Neuronal stem cell (in vitro differentiated cells): ENCODE measurements at regions not wholly inside any gene's neighbourhood (a gene's known extent, or its start where the extent isn't known, plus 50 kb on each side); places are given as distances from the start of the nearest gene placed in this dataset.

Experiments
- DNase-seq: peaks from one replicate; pipeline ENCODE4 v3.0.0-alpha.2; 2013; ENCODE audit warnings: low spot score
- H2AFZ ChIP-seq: one replicate; pipeline ENCODE4 v1.6.1; 2013; ENCODE audit warnings: mild to moderate bottlenecking, low read length, inconsistent platforms
- H2AK5ac ChIP-seq: 2 replicates; pipeline ENCODE4 v1.6.1; 2013; ENCODE audit warnings: low read depth, mild to moderate bottlenecking, inconsistent platforms, low read length, moderate library complexity, mixed read lengths
- H2BK120ac ChIP-seq: 2 replicates; pipeline ENCODE4 v1.6.1; 2013; ENCODE audit warnings: low read depth, mild to moderate bottlenecking, inconsistent platforms, low read length, moderate library complexity, mixed read lengths
- H2BK12ac ChIP-seq: one replicate; pipeline ENCODE4 v1.6.1; 2013; ENCODE audit warnings: low read length, inconsistent platforms
- H2BK15ac ChIP-seq: 2 replicates; pipeline ENCODE4 v1.6.1; 2013; ENCODE audit warnings: mild to moderate bottlenecking, low read length, inconsistent platforms, mixed read lengths
- H2BK5ac ChIP-seq: one replicate; pipeline ENCODE4 v1.6.1; 2013; ENCODE audit warnings: inconsistent platforms, mild to moderate bottlenecking, low read length, moderate library complexity
- H3K14ac ChIP-seq: one replicate; pipeline ENCODE4 v1.6.1; 2013; ENCODE audit warnings: low read length, inconsistent platforms
- H3K18ac ChIP-seq: 2 replicates; pipeline ENCODE4 v1.6.1; 2013; ENCODE audit warnings: low read length, inconsistent platforms
- H3K23ac ChIP-seq: 2 replicates; pipeline ENCODE4 v1.6.1; 2013; ENCODE audit warnings: low read depth, mild to moderate bottlenecking, mixed read lengths, low read length, inconsistent platforms; ENCODE audit not compliant: poor library complexity
- H3K27ac ChIP-seq: replicated peaks from 3 replicates; pipeline ENCODE4 v1.5.1; 2013; ENCODE audit warnings: low read length, inconsistent platforms
- H3K27me3 ChIP-seq, 3 experiments: 2 replicates each; pipeline ENCODE4 v1.6.1; 2013; ENCODE audit warnings: low read length in 3 of 3, mild to moderate bottlenecking in 2 of 3, inconsistent platforms in 1 of 3, low read depth in 1 of 3, mixed read lengths in 1 of 3, moderate library complexity in 1 of 3; ENCODE audit not compliant: control insufficient read depth in 3 of 3, insufficient read depth in 3 of 3
- H3K36me3 ChIP-seq, 2 donors: replicated peaks in 1 of 2; 2 replicates each; pipeline ENCODE4 v1.6.1; 2013; ENCODE audit warnings: low read length in 2 of 2; ENCODE audit not compliant: control insufficient read depth in 2 of 2, insufficient read depth in 2 of 2
- H3K4ac ChIP-seq: 2 replicates; pipeline ENCODE4 v1.6.1; 2013; ENCODE audit warnings: inconsistent platforms, mild to moderate bottlenecking, low read length, moderate library complexity
- H3K4me1 ChIP-seq, 2 donors: 1 replicate in 1 of 2; 2 replicates in 1 of 2; pipeline ENCODE4 v1.6.1; 2013; ENCODE audit warnings: low read length in 2 of 2, low read depth in 1 of 2; ENCODE audit not compliant: control insufficient read depth in 2 of 2, insufficient read depth in 1 of 2
- H3K4me2 ChIP-seq: one replicate; pipeline ENCODE4 v1.6.1; 2013; ENCODE audit warnings: mild to moderate bottlenecking, low read length, inconsistent platforms; ENCODE audit not compliant: insufficient read depth, poor library complexity, severe bottlenecking
- H3K4me3 ChIP-seq, 2 donors: 2 replicates each; pipeline ENCODE4 v1.5.1; 2013; ENCODE audit warnings: low read length in 2 of 2, mild to moderate bottlenecking in 2 of 2, inconsistent platforms in 1 of 2, moderate library complexity in 1 of 2
- H3K79me1 ChIP-seq: one replicate; pipeline ENCODE4 v1.6.1; 2013; ENCODE audit warnings: low read depth, mild to moderate bottlenecking, inconsistent platforms, low read length, moderate library complexity
- H3K9ac ChIP-seq: one replicate; pipeline ENCODE4 v1.6.1; 2013; ENCODE audit warnings: mild to moderate bottlenecking, low read depth, low read length, inconsistent platforms; ENCODE audit not compliant: poor library complexity
- H3K9me3 ChIP-seq, 2 donors: replicated peaks in 1 of 2; 2 replicates each; pipeline versions ENCODE3 to v1.6.1; 2013; ENCODE audit warnings: low read length in 2 of 2, mild to moderate bottlenecking in 2 of 2, inconsistent platforms in 1 of 2, low read depth in 1 of 2, mixed read lengths in 1 of 2, moderate library complexity in 1 of 2; ENCODE audit not compliant: control insufficient read depth in 2 of 2, insufficient read depth in 1 of 2
- H4K8ac ChIP-seq: one replicate; pipeline ENCODE4 v1.6.1; 2013; ENCODE audit warnings: low read depth, mild to moderate bottlenecking, inconsistent platforms, low read length, moderate library complexity
- H4K91ac ChIP-seq: one replicate; pipeline ENCODE4 v1.6.1; 2013; ENCODE audit warnings: low read length, low read depth, mild to moderate bottlenecking, inconsistent platforms; ENCODE audit not compliant: poor library complexity
- WGBS, 2 donors: extraction: QIAGEN DNeasy Blood & Tissue Kit; methylation state at CpG; one replicate each; pipeline ENCODE4 v1.1.7; 2013; ENCODE audit warnings: missing lambda C conversion rate in 2 of 2, mixed read lengths in 1 of 2; ENCODE audit not compliant: insufficient read length in 2 of 2, insufficient replicate concordance in 1 of 2; ENCODE audit errors: extremely low coverage in 2 of 2; 5-methylcytosine and 5-hydroxymethylcytosine counted together

GRCh38 chr7:85462671-85463070 is 275.8 kb upstream of the SEMA3D start:
- no peak overlapping the region for H2BK12ac ChIP-seq
- no peak overlapping the region for H3K27ac ChIP-seq
- no peak overlapping the region for H3K4me3 ChIP-seq
- H2BK15ac ChIP-seq: no peak overlapping the region
- no peak overlapping the region for H2BK120ac ChIP-seq
- no peak overlapping the region for H4K8ac ChIP-seq
- no peaks in the 10 kb centered on the region for H3K36me3 ChIP-seq
- no peak overlapping the region for H3K18ac ChIP-seq
- H3K79me1 ChIP-seq: no peaks in the 10 kb centered on the region
- no peak overlapping the region for H3K14ac ChIP-seq
- H3K23ac ChIP-seq: no peak overlapping the region
- no peak overlapping the region for H4K91ac ChIP-seq
- WGBS, 2 donors: no CpG with 5 or more reads among the region's 6 CpGs
- no peak overlapping the region for H2AK5ac ChIP-seq
- DNase-seq: no peak
- no peaks in the 10 kb centered on the region for H3K4me1 ChIP-seq
- no peak overlapping the region for H3K4ac ChIP-seq
- no peak overlapping the region for H3K4me2 ChIP-seq
- no peaks in the 10 kb centered on the region for H3K9me3 ChIP-seq
- no peaks in the 10 kb centered on the region for H3K27me3 ChIP-seq
- no peak overlapping the region for H2BK5ac ChIP-seq
- no peak overlapping the region for H2AFZ ChIP-seq
- no peak overlapping the region for H3K9ac ChIP-seq

GRCh38 chr7:85457911-85458310 is 271.1 kb upstream of the SEMA3D start:
- DNase-seq: no peak
- Histone ChIP-seq H3K4ac (no peak overlapping the region), H3K4me3 (no peak overlapping the region), H3K23ac (no peak overlapping the region), H2AK5ac (no peak overlapping the region), H2BK12ac (no peak overlapping the region), H3K9me3 (no peaks in the 10 kb centered on the region), H2BK5ac (no peak overlapping the region), H3K9ac (no peak overlapping the region), H3K27me3 (no peaks in the 10 kb centered on the region), H2BK15ac (no peak overlapping the region), H3K27ac (no peak overlapping the region), H4K91ac (no peak overlapping the region), H2AFZ (no peak overlapping the region), H3K36me3 (no peaks in the 10 kb centered on the region), H4K8ac (no peak overlapping the region), H3K4me1 (no peaks in the 10 kb centered on the region), H3K79me1 (no peaks in the 10 kb centered on the region), H3K18ac (no peak overlapping the region), H2BK120ac (no peak overlapping the region), H3K4me2 (no peak overlapping the region), H3K14ac (no peak overlapping the region)
- no CpG with 5 or more reads among the region's 4 CpGs for WGBS, 2 donors

GRCh38 chr7:85456254-85456653 is 269.4 kb upstream of the SEMA3D start:
- Histone ChIP-seq H3K4me2 (no peak overlapping the region), H3K9me3 (no peaks in the 10 kb centered on the region), H3K9ac (no peak overlapping the region), H4K91ac (no peak overlapping the region), H3K79me1 (no peaks in the 10 kb centered on the region), H3K4me3 (no peak overlapping the region), H2BK5ac (no peak overlapping the region), H3K18ac (no peak overlapping the region), H3K27me3 (no peaks in the 10 kb centered on the region), H2BK120ac (no peak overlapping the region), H3K36me3 (no peaks in the 10 kb centered on the region), H3K14ac (no peak overlapping the region), H2AFZ (no peak overlapping the region), H2BK15ac (no peak overlapping the region), H3K4ac (no peak overlapping the region), H2BK12ac (no peak overlapping the region), H2AK5ac (no peak overlapping the region), H3K4me1 (no peaks in the 10 kb centered on the region), H4K8ac (no peak overlapping the region), H3K23ac (no peak overlapping the region), H3K27ac (no peak overlapping the region)
- no CpG with 5 or more reads among the region's 1 CpG for WGBS, 2 donors
- no peak for DNase-seq

- no peak overlapping the region for H2AFZ ChIP-seq
- no peaks in the 10 kb centered on the region for H3K79me1 ChIP-seq
- H3K9ac ChIP-seq: no peak overlapping the region
- H2AK5ac ChIP-seq: no peak overlapping the region
- H3K18ac ChIP-seq: no peak overlapping the region
- no peak overlapping the region for H2BK15ac ChIP-seq
- no peak overlapping the region for H2BK5ac ChIP-seq
- H3K27ac ChIP-seq: no peak overlapping the region
- H3K4me2 ChIP-seq: no peak overlapping the region
- no peaks in the 10 kb centered on the region for H3K4me1 ChIP-seq
- no peak overlapping the region for H3K14ac ChIP-seq
- H3K23ac ChIP-seq: no peak overlapping the region
- no peak overlapping the region for H2BK120ac ChIP-seq
- H4K8ac ChIP-seq: no peak overlapping the region
- no peaks in the 10 kb centered on the region for H3K36me3 ChIP-seq
- H4K91ac ChIP-seq: no peak overlapping the region
- no peaks in the 10 kb centered on the region for H3K27me3 ChIP-seq
- H2BK12ac ChIP-seq: no peak overlapping the region
- no peak overlapping the region for H3K4me3 ChIP-seq
- no peak for DNase-seq
- no peak overlapping the region for H3K4ac ChIP-seq
- H3K9me3 ChIP-seq: no peaks in the 10 kb centered on the region
Observed at GRCh38 chr7:85454904-85455303, 268.0 kb upstream of the SEMA3D start.
